ENCODE measurements at regions not wholly inside any gene's neighbourhood (a gene's known extent, or its start where the extent isn't known, plus 50 kb on each side); places are given as distances from the start of the nearest gene placed in this dataset.

- Histone ChIP-seq H4K20me1 (ENCODE audit: control insufficient read depth, extremely low read depth, insufficient read depth, low read length) (no peaks in the 10 kb centered on the region), H3K4me3 (replicated peaks in 1 of 4; ENCODE audit: control extremely low read depth in 1 of 4, insufficient read depth in 1 of 4, low read depth in 3 of 4, low read length in 4 of 4) (no peak overlapping the region), H3K27me3 (ENCODE audit: control insufficient read depth, insufficient read depth, low read length) (no peaks in the 10 kb centered on the region), H3K4me1 (ENCODE audit: control insufficient read depth, extremely low read depth, insufficient read depth, low read length) (peaks cover 2% of the 10 kb centered on the region), H3K9me3 (ENCODE audit: control insufficient read depth, insufficient read depth, low read depth, low read length) (no peaks in the 10 kb centered on the region), H2AFZ (ENCODE audit: low read length) (no peak overlapping the region), H3K27ac (ENCODE audit: insufficient read depth, low read length) (no peak overlapping the region), H3K4me2 (ENCODE audit: extremely low read depth, insufficient read depth, low read length) (no peak overlapping the region), H3K79me2 (ENCODE audit: control insufficient read depth, insufficient read depth, low read length) (no peaks in the 10 kb centered on the region), H3K36me3 (ENCODE audit: control insufficient read depth, insufficient read depth, low read length) (no peaks in the 10 kb centered on the region), H3K9ac (ENCODE audit: insufficient read depth, low read length) (no peak overlapping the region)
- DNase-seq (ENCODE audit: low read depth in 2 of 2): no peak
- TF ChIP-seq EZH2 (IDR thresholded peaks at IDR 0.05; ENCODE audit: low read length, missing control alignments): no peak
- TF ChIP-seq, protein P1, sequence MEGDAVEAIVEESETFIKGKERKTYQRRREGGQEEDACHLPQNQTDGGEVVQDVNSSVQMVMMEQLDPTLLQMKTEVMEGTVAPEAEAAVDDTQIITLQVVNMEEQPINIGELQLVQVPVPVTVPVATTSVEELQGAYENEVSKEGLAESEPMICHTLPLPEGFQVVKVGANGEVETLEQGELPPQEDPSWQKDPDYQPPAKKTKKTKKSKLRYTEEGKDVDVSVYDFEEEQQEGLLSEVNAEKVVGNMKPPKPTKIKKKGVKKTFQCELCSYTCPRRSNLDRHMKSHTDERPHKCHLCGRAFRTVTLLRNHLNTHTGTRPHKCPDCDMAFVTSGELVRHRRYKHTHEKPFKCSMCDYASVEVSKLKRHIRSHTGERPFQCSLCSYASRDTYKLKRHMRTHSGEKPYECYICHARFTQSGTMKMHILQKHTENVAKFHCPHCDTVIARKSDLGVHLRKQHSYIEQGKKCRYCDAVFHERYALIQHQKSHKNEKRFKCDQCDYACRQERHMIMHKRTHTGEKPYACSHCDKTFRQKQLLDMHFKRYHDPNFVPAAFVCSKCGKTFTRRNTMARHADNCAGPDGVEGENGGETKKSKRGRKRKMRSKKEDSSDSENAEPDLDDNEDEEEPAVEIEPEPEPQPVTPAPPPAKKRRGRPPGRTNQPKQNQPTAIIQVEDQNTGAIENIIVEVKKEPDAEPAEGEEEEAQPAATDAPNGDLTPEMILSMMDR (conservative IDR thresholded peaks at IDR 0.05 in 1 of 2, IDR thresholded peaks at IDR 0.05 in 1 of 2; ENCODE audit: low read depth in 1 of 2, low read length in 2 of 2): no peak
These were observed 170.7 kb upstream of the EEA1 start for GRCh38 chr12:93099792-93100191.

DNA sequence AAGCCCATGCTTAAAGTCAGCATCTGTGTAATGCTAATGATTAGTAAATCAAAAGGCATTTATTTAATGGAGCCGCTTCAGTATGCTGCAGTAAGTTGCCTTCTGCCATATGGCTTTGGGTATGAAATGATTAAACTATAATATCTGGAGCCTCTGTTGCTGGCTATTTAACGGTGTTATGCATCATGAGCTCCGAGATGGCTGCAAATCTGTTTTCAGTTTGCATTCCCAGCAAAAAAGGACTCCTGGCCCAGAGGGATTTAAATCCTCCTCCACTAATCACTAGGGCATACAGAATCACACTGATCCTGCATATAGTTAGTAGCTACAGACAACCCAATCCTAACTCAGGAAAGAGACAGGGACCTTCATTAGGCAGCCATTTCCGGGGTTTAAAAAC, 171.5 kb upstream of the EEA1 start:
- no peak for TF ChIP-seq EZH2 (IDR thresholded peaks at IDR 0.05; ENCODE audit: low read length, missing control alignments)
- TF ChIP-seq, protein P1 (conservative IDR thresholded peaks at IDR 0.05 in 1 of 2, IDR thresholded peaks at IDR 0.05 in 1 of 2; ENCODE audit: low read depth in 1 of 2, low read length in 2 of 2): no peak
- no peak for DNase-seq (ENCODE audit: low read depth in 2 of 2)
- H4K20me1 ChIP-seq (ENCODE audit: control insufficient read depth, extremely low read depth, insufficient read depth, low read length): no peaks in the 10 kb centered on the region
- H3K27ac ChIP-seq (ENCODE audit: insufficient read depth, low read length): no peak overlapping the region
- no peaks in the 10 kb centered on the region for H3K27me3 ChIP-seq (ENCODE audit: control insufficient read depth, insufficient read depth, low read length)
- peaks cover 2% of the 10 kb centered on the region for H3K4me1 ChIP-seq (ENCODE audit: control insufficient read depth, extremely low read depth, insufficient read depth, low read length)
- H3K36me3 ChIP-seq (ENCODE audit: control insufficient read depth, insufficient read depth, low read length): no peaks in the 10 kb centered on the region
- no peak overlapping the region for H2AFZ ChIP-seq (ENCODE audit: low read length)
- H3K79me2 ChIP-seq (ENCODE audit: control insufficient read depth, insufficient read depth, low read length): no peaks in the 10 kb centered on the region
- H3K9me3 ChIP-seq (ENCODE audit: control insufficient read depth, insufficient read depth, low read depth, low read length): no peaks in the 10 kb centered on the region
- no peak overlapping the region for H3K4me3 ChIP-seq (replicated peaks in 1 of 4; ENCODE audit: control extremely low read depth in 1 of 4, insufficient read depth in 1 of 4, low read depth in 3 of 4, low read length in 4 of 4)
- H3K4me2 ChIP-seq (ENCODE audit: extremely low read depth, insufficient read depth, low read length): no peak overlapping the region
- no peak overlapping the region for H3K9ac ChIP-seq (ENCODE audit: insufficient read depth, low read length)

DNA sequence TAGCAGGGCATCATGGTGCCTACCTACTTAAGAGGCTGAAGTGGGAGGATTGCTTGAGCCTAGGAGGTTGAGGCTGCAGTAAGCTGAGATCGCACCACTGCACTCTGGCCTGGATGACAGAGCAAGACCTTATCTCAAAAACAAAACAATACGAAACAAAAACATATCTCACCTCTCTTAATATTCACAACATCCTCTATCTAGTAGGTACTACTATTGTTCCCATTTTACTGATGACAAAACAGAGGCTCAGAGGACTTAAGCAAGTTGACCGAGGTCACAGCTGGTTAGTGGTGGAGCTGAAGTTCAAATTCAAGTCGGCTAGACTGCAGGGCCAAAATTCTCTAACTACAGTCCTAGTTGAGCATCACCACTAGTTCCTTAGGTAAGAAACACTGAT, 172.3 kb upstream of the EEA1 start:
- Histone ChIP-seq H3K4me3 (replicated peaks in 1 of 4; ENCODE audit: control extremely low read depth in 1 of 4, insufficient read depth in 1 of 4, low read depth in 3 of 4, low read length in 4 of 4) (no peak overlapping the region), H3K9ac (ENCODE audit: insufficient read depth, low read length) (no peak overlapping the region), H3K27ac (ENCODE audit: insufficient read depth, low read length) (no peak overlapping the region), H3K36me3 (ENCODE audit: control insufficient read depth, insufficient read depth, low read length) (no peaks in the 10 kb centered on the region), H2AFZ (ENCODE audit: low read length) (no peak overlapping the region), H3K4me2 (ENCODE audit: extremely low read depth, insufficient read depth, low read length) (no peak overlapping the region), H3K9me3 (ENCODE audit: control insufficient read depth, insufficient read depth, low read depth, low read length) (no peaks in the 10 kb centered on the region), H3K4me1 (ENCODE audit: control insufficient read depth, extremely low read depth, insufficient read depth, low read length) (peaks cover 2% of the 10 kb centered on the region), H4K20me1 (ENCODE audit: control insufficient read depth, extremely low read depth, insufficient read depth, low read length) (no peaks in the 10 kb centered on the region), H3K79me2 (ENCODE audit: control insufficient read depth, insufficient read depth, low read length) (no peaks in the 10 kb centered on the region), H3K27me3 (ENCODE audit: control insufficient read depth, insufficient read depth, low read length) (no peaks in the 10 kb centered on the region)
- no peak for DNase-seq (ENCODE audit: low read depth in 2 of 2)
- TF ChIP-seq EZH2 (IDR thresholded peaks at IDR 0.05; ENCODE audit: low read length, missing control alignments): no peak
- TF ChIP-seq, protein P1 (conservative IDR thresholded peaks at IDR 0.05 in 1 of 2, IDR thresholded peaks at IDR 0.05 in 1 of 2; ENCODE audit: low read depth in 1 of 2, low read length in 2 of 2): no peak
